ENCODE measurements at regions not wholly inside any gene's neighbourhood (a gene's known extent, or its start where the extent isn't known, plus 50 kb on each side); places are given as distances from the start of the nearest gene placed in this dataset.
"Not testable (repeated sequence)": the region's sequence is repeated elsewhere in the genome, so short reads cannot be mapped to it uniquely, and the experiment has no call there.

DNA sequence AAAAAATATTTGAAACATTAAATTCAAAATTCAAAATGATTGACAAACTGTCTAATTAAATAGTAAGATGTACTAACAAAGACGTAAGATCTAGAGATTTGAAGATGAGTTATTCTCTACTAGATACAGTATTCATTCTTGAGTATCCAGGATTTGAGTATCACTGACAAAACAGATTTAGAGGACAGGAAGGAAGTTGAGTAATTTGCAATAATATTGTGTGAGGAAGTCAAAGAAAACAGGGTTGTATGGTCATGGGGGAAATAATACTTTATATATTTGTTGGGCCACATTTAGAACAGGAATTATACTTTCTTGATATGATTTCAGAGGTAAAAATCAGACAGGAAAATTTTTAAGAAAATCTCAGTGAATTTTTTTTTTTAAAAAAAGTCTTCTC, 393.1 kb upstream of the CDIN1 start:
- Histone ChIP-seq H3K4me1 (ENCODE audit: control insufficient read depth in 2 of 2, insufficient read depth in 2 of 2, low read length in 2 of 2) (no peaks in the 10 kb centered on the region), H3K27me3 (replicated peaks in 1 of 4; ENCODE audit: control extremely low read depth in 1 of 4, control insufficient read depth in 3 of 4, insufficient read depth in 4 of 4, low read length in 3 of 4) (no peaks in the 10 kb centered on the region), H3K9me3 (ENCODE audit: control extremely low read depth in 1 of 3, control insufficient read depth in 2 of 3, insufficient read depth in 1 of 3, low read length in 2 of 3) (peaks cover 0 to 2% (median 0%) of the 10 kb centered on the region in 3 donors), H3K4me3 (ENCODE audit: control extremely low read depth in 1 of 5, extremely low read depth in 1 of 5, insufficient read depth in 1 of 5, low read depth in 2 of 5, low read length in 4 of 5) (no peak overlapping the region), H3K36me3 (replicated peaks in 1 of 2; ENCODE audit: control extremely low read depth in 1 of 2, control insufficient read depth in 1 of 2, extremely low read depth in 1 of 2, insufficient read depth in 2 of 2, low read length in 1 of 2) (no peaks in the 10 kb centered on the region), H3K27ac (ENCODE audit: low read length in 2 of 2) (no peak overlapping the region), H4K20me1 (ENCODE audit: control insufficient read depth, insufficient read depth, low read length, poor library complexity, severe bottlenecking) (no peaks in the 10 kb centered on the region), H2AFZ (ENCODE audit: insufficient read depth, low read depth, low read length, poor library complexity, severe bottlenecking) (no peak overlapping the region), H3K9ac (ENCODE audit: low read length) (no peak overlapping the region), H3K4me2 (replicated peaks; ENCODE audit: low read depth, low read length, poor library complexity, severe bottlenecking) (no peak overlapping the region), H3K79me2 (ENCODE audit: control insufficient read depth, insufficient read depth, low read length) (no peaks in the 10 kb centered on the region)
- ChIA-PET POLR2A (no interaction called here), CTCF (no interaction called here)
- no peaks in the 10 kb centered on the region for H3K4me1 Mint-ChIP-seq
- intact Hi-C loops (cut with micrococcal nuclease) = no loop called here
- no peak overlapping the region for H3K4me3 Mint-ChIP-seq
- no peak for TF ChIP-seq CTCF (IDR thresholded peaks at IDR 0.05)
- TF ChIP-seq EZH2 (IDR thresholded peaks at IDR 0.05; ENCODE audit: borderline replicate concordance, insufficient read depth, low read depth, low read length, poor library complexity, severe bottlenecking) = no peak
- H3K27me3 Mint-ChIP-seq = no peaks in the 10 kb centered on the region
- ATAC-seq (ENCODE audit: low read depth) (no peak), DNase-seq (no peak)
- H3K27ac Mint-ChIP-seq = no peak overlapping the region
- H3K9me3 Mint-ChIP-seq (ENCODE audit: insufficient read depth) = peaks cover 6% of the 10 kb centered on the region
- WGBS (ENCODE audit: insufficient coverage) = no CpG with 5 or more reads among the region's 1 CpG

- ATAC-seq (ENCODE audit: low read depth) = no peak
- H3K9me3 ChIP-seq (ENCODE audit: control extremely low read depth in 1 of 3, control insufficient read depth in 2 of 3, insufficient read depth in 1 of 3, low read length in 2 of 3) = no peaks in the 10 kb centered on the region
- no peak overlapping the region for H3K27ac Mint-ChIP-seq
- H2AFZ ChIP-seq (ENCODE audit: insufficient read depth, low read depth, low read length, poor library complexity, severe bottlenecking) = no peak overlapping the region
- no peak for DNase-seq
- TF ChIP-seq EZH2 (IDR thresholded peaks at IDR 0.05; ENCODE audit: borderline replicate concordance, insufficient read depth, low read depth, low read length, poor library complexity, severe bottlenecking) (no peak), CTCF (IDR thresholded peaks at IDR 0.05) (no peak)
- no peaks in the 10 kb centered on the region for H3K27me3 ChIP-seq (replicated peaks in 1 of 4; ENCODE audit: control extremely low read depth in 1 of 4, control insufficient read depth in 3 of 4, insufficient read depth in 4 of 4, low read length in 3 of 4)
- no peaks in the 10 kb centered on the region for H4K20me1 ChIP-seq (ENCODE audit: control insufficient read depth, insufficient read depth, low read length, poor library complexity, severe bottlenecking)
- no peak overlapping the region for H3K4me3 Mint-ChIP-seq
- H3K4me1 Mint-ChIP-seq = no peaks in the 10 kb centered on the region
- H3K27ac ChIP-seq (ENCODE audit: low read length in 2 of 2) = no peak overlapping the region
- H3K27me3 Mint-ChIP-seq = no peaks in the 10 kb centered on the region
- H3K36me3 ChIP-seq (replicated peaks in 1 of 2; ENCODE audit: control extremely low read depth in 1 of 2, control insufficient read depth in 1 of 2, extremely low read depth in 1 of 2, insufficient read depth in 2 of 2, low read length in 1 of 2) = no peaks in the 10 kb centered on the region
- H3K9ac ChIP-seq (ENCODE audit: low read length) = no peak overlapping the region
- H3K4me1 ChIP-seq (ENCODE audit: control insufficient read depth in 2 of 2, insufficient read depth in 2 of 2, low read length in 2 of 2) = no peaks in the 10 kb centered on the region
- ChIA-PET CTCF (no interaction called here), POLR2A (no interaction called here)
- peaks cover 2% of the 10 kb centered on the region for H3K9me3 Mint-ChIP-seq (ENCODE audit: insufficient read depth)
- H3K4me2 ChIP-seq (replicated peaks; ENCODE audit: low read depth, low read length, poor library complexity, severe bottlenecking) = no peak overlapping the region
- H3K4me3 ChIP-seq (ENCODE audit: control extremely low read depth in 1 of 5, extremely low read depth in 1 of 5, insufficient read depth in 1 of 5, low read depth in 2 of 5, low read length in 4 of 5) = no peak overlapping the region
- H3K79me2 ChIP-seq (ENCODE audit: control insufficient read depth, insufficient read depth, low read length) = no peaks in the 10 kb centered on the region
- intact Hi-C loops (cut with micrococcal nuclease) = no loop called here
These were observed 388.0 kb upstream of the CDIN1 start for GRCh38 chr15:36191459-36191858.

- WGBS (ENCODE audit: insufficient coverage) = 97% methylated on average over 20 of the region's 30 CpGs
- H3K9me3 ChIP-seq (ENCODE audit: control extremely low read depth in 1 of 3, control insufficient read depth in 2 of 3, insufficient read depth in 1 of 3, low read length in 2 of 3); CTCF ChIA-PET; H3K4me3 Mint-ChIP-seq; H3K9me3 Mint-ChIP-seq (ENCODE audit: insufficient read depth); H3K36me3 ChIP-seq (replicated peaks in 1 of 2; ENCODE audit: control extremely low read depth in 1 of 2, control insufficient read depth in 1 of 2, extremely low read depth in 1 of 2, insufficient read depth in 2 of 2, low read length in 1 of 2); H3K27ac Mint-ChIP-seq; H3K4me1 Mint-ChIP-seq; H3K4me1 ChIP-seq (ENCODE audit: control insufficient read depth in 2 of 2, insufficient read depth in 2 of 2, low read length in 2 of 2); POLR2A ChIA-PET; H3K79me2 ChIP-seq (ENCODE audit: control insufficient read depth, insufficient read depth, low read length); H3K4me2 ChIP-seq (replicated peaks; ENCODE audit: low read depth, low read length, poor library complexity, severe bottlenecking); H3K27me3 ChIP-seq (replicated peaks in 1 of 4; ENCODE audit: control extremely low read depth in 1 of 4, control insufficient read depth in 3 of 4, insufficient read depth in 4 of 4, low read length in 3 of 4); ATAC-seq (ENCODE audit: low read depth); intact Hi-C loops (cut with micrococcal nuclease); H3K9ac ChIP-seq (ENCODE audit: low read length); H3K27me3 Mint-ChIP-seq; H3K4me3 ChIP-seq (ENCODE audit: control extremely low read depth in 1 of 5, extremely low read depth in 1 of 5, insufficient read depth in 1 of 5, low read depth in 2 of 5, low read length in 4 of 5); H2AFZ ChIP-seq (ENCODE audit: insufficient read depth, low read depth, low read length, poor library complexity, severe bottlenecking); DNase-seq; H3K27ac ChIP-seq (ENCODE audit: low read length in 2 of 2); H4K20me1 ChIP-seq (ENCODE audit: control insufficient read depth, insufficient read depth, low read length, poor library complexity, severe bottlenecking): not testable (repeated sequence)
These were observed 383.9 kb upstream of the CDIN1 start for GRCh38 chr15:36195361-36196007.
